T follicular helper cell (primary cell): ENCODE measurements at regions not wholly inside any gene's neighbourhood (a gene's known extent, or its start where the extent isn't known, plus 50 kb on each side); places are given as distances from the start of the nearest gene placed in this dataset.

Experiments
- DNase-seq: peaks from one replicate; pipeline ENCODE4 v3.0.0-alpha.2; 2020; ENCODE audit warnings: low read depth

- DNase-seq, result no peak
Observed at GRCh38 chr21:35896060-35896459, 164.3 kb downstream of the SETD4 start.

GRCh38 chr21:35895598-35895997, 164.7 kb downstream of the SETD4 start:
- DNase-seq, result no peak

- DNase-seq, result no peak
Observed at GRCh38 chr21:35893156-35893555, 167.2 kb downstream of the SETD4 start.

- DNase-seq, result no peak
Observed at GRCh38 chr21:35886887-35887286, 173.4 kb downstream of the SETD4 start.

- no peak for DNase-seq
Observed at GRCh38 chr21:35885942-35886541, 174.3 kb downstream of the SETD4 start.

- DNase-seq, result no peak
Observed at GRCh38 chr21:35882791-35883240, 177.5 kb downstream of the SETD4 start.

GRCh38 chr21:35873441-35873840, 186.9 kb downstream of the SETD4 start:
- DNase-seq, result no peak

- no peak for DNase-seq
Observed at GRCh38 chr21:35871906-35872305, 188.4 kb downstream of the SETD4 start.

- no peak for DNase-seq
Observed at GRCh38 chr21:35868869-35869223, 191.5 kb downstream of the SETD4 start.

GRCh38 chr21:35868005-35868868, 192.1 kb downstream of the SETD4 start:
- DNase-seq, result no peak

- no peak for DNase-seq
Observed at GRCh38 chr21:35864039-35864438, 196.3 kb downstream of the SETD4 start.

- no peak for DNase-seq
Observed at GRCh38 chr21:35862969-35863368, 197.4 kb downstream of the SETD4 start.

GRCh38 chr21:35861661-35862060, 198.7 kb downstream of the SETD4 start:
- DNase-seq, result no peak

GRCh38 chr21:35860189-35860869, 200.0 kb downstream of the SETD4 start:
- no peak for DNase-seq

- no peak for DNase-seq
Observed at GRCh38 chr21:35859677-35860076, 200.6 kb downstream of the SETD4 start.

- DNase-seq, result no peak
Observed at GRCh38 chr21:35857095-35857494, 203.2 kb downstream of the SETD4 start.

GRCh38 chr21:35855484-35855883, 204.8 kb downstream of the SETD4 start:
- no peak for DNase-seq

- DNase-seq, result no peak
Observed at GRCh38 chr21:35854281-35854680, 206.0 kb downstream of the SETD4 start.

GRCh38 chr21:35853321-35854239, 206.7 kb downstream of the SETD4 start:
- DNase-seq, result no peak

GRCh38 chr21:35852820-35853219, 207.5 kb downstream of the SETD4 start:
- DNase-seq, result no peak

GRCh38 chr21:35850542-35851103, 209.7 kb downstream of the SETD4 start:
- DNase-seq, result no peak

GRCh38 chr21:35850029-35850428, 210.3 kb downstream of the SETD4 start:
- DNase-seq, result no peak
